KOPT-K1 (cell line): ENCODE measurements at regions not wholly inside any gene's neighbourhood (a gene's known extent, or its start where the extent isn't known, plus 50 kb on each side); places are given as distances from the start of the nearest gene placed in this dataset.
A peak's percentile ranks its signal among the peaks of the same experiment; 100 is the strongest.

Source experiments
- H3K27ac ChIP-seq: fragments of 200-600 bp; sonication (generic); 2 replicates; pipeline ENCODE4 v1.5.1; 2016; ENCODE audit warnings: antibody characterized with exemption, mild to moderate bottlenecking, low read depth, low read length; ENCODE audit not compliant: poor library complexity, severe bottlenecking
- H3K36me3 ChIP-seq: fragments of 200-600 bp; sonication (generic); 2 replicates; pipeline ENCODE4 v1.5.1; 2017; ENCODE audit warnings: antibody characterized with exemption, mild to moderate bottlenecking, low read length, moderate library complexity; ENCODE audit not compliant: insufficient read depth
- H3K9me3 ChIP-seq: fragments of 200-600 bp; sonication (generic); 2 replicates; pipeline ENCODE4 v1.5.1; 2017; ENCODE audit warnings: antibody characterized with exemption, low read length, mild to moderate bottlenecking; ENCODE audit not compliant: insufficient read depth, poor library complexity, severe bottlenecking

DNA sequence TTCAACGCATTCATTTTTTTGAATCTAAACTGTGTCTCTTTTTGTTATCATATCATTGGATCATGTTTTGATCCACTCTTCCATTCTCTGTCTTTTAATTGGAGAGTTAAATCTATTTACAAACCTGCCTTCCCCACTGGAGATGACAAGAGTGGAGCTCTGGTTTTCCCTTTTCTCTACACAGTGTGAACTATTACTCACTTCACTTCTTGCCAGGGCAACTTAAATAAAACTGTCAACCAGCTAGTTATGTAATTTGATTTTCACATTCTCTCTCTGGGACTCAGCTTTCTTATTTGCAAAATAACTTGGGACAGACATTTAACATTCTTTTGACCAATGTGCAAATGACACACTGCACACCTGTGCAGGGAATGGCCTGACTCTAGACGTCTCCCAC, 230.8 kb upstream of the CST7 start:
- H3K9me3 ChIP-seq, result peaks cover 16% of the 10 kb centered on the region
- H3K36me3 ChIP-seq, result no peaks in the 10 kb centered on the region
- H3K27ac ChIP-seq, result no peak overlapping the region

DNA sequence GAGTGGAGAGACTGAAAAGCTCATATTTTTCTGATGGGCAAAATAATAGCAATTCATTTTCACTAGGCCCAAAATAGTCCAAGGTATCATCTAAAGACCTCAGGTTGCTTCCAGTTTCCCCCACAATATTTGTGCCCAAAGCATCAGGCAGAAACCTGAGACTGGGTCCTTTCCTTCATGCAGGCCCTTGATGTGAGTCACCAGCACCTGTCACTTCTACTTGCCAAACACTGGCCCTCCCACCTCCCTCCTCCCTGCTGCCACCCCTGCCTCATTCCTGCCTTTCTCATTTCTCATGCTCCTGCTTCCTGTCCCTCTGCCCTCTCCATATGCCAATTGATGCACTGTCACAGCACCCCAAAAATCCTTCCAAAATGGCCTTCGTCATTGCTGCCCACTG, 230.4 kb upstream of the CST7 start:
- no peak overlapping the region for H3K27ac ChIP-seq
- H3K36me3 ChIP-seq, result no peaks in the 10 kb centered on the region

DNA sequence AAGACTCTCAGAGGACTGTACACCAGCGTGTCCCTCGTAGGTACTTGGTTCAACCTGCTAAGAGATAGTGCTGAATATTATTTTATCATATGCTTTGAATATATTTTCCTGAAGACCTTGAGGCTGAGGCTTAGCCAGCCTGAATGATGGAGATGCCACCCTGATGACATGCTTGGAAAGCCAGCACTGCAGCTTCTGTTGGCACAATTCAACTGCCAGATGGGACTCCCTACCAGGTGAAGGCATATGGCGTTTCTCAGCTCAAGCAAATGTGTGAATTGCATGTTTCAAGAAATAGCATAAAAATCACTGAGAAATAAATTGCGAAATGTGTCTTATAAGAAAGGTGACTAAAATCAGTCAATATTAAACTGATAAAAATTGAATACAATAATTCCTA, 228.1 kb upstream of the CST7 start:
- Histone ChIP-seq H3K9me3 (no peaks in the 10 kb centered on the region), H3K27ac (no peak overlapping the region), H3K36me3 (no peaks in the 10 kb centered on the region)

More for the DNA sequence above, 230.4 kb upstream of the CST7 start:
- H3K9me3 ChIP-seq, result peaks cover 13% of the 10 kb centered on the region

DNA sequence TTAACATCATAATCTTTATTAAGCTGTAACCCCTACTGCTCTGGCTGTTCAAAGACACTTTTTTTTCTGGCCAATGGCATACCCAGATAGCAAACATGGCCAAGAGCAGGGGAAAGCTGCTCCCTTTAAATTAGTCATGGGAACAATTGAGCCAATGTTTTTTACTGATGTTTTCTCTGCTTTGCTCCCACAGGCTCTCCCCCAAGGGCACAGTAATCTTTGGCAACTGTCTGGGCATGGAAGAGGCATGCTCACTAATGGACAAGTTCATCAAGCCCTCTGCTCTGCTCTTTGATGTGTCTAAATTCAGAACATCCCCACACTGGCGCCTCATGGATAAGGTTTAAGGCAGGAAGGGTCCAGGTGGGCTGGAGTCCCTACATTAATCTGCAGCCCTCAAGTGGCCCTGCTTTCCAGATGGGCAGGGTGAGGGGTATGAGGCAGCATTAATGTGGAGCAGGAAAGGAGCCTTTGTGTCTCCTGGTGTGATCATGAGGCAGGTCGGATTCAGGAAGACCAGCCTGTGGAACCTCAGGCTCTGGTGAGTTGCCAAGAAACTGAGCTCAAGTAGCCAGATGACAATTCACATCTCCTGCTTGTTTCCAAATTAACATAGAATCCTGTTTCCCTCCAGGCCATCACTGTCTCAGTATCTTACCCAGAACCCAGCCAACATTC, 227.0 kb upstream of the CST7 start:
- Histone ChIP-seq H3K36me3 (no peaks in the 10 kb centered on the region), H3K9me3 (no peaks in the 10 kb centered on the region), H3K27ac (no peak overlapping the region)

GRCh38 chr20:24722586-24722985, 226.5 kb upstream of the CST7 start:
- no peaks in the 10 kb centered on the region for H3K9me3 ChIP-seq
- no peaks in the 10 kb centered on the region for H3K36me3 ChIP-seq
- H3K27ac ChIP-seq, result no peak overlapping the region

DNA sequence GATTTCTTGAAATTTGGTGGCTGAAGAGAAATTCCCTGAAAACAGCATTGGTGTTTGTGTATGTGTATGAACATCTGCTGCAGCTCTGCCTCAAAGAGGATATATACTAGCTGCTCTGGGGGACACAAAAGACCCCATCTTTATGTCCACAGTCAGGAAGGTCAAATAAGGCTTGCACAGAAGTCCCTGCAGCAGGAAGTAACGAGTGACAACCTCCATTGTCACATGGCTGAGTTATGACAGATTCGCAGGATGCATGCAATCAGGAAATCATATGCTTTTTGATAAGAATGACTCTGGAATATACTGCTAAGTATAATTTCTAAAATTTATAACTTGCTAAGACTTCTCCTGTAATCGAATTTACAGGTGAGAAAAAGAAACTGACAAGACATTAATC, 225.9 kb upstream of the CST7 start:
- H3K27ac ChIP-seq, result no peak overlapping the region
- H3K9me3 ChIP-seq, result no peaks in the 10 kb centered on the region
- H3K36me3 ChIP-seq, result no peaks in the 10 kb centered on the region

GRCh38 chr20:24723647-24724352, 225.3 kb upstream of the CST7 start:
- no peak overlapping the region for H3K27ac ChIP-seq
- no peaks in the 10 kb centered on the region for H3K36me3 ChIP-seq
- H3K9me3 ChIP-seq, result peaks cover 2% of the 10 kb centered on the region

DNA sequence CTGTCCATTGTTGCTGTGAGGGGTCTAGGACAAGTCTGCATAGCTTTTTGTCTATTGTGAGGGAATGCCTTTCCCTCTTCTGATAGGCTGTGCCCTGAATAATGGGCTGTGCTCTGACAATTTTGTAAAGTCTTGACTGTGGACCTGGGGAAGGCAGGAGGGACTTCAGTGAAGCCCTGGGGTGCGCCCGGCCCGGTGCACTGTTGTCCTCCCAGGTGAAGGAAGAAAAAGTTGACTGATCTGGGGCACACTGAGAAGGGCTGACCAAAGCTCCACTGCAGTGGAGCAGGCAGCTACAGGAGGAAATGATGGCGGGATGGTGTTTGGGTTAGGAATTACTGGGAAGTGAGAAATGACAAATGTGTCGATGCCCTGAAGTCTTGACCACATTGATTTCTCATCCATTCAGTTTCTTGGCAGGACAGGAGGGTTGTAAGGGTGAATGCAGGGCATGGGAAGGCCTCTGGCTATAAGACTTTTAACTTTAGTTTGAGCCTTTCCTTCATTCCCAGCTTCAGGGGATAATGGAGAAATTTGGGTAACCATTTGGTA, 224.0 kb upstream of the CST7 start:
- Histone ChIP-seq H3K27ac (no peak overlapping the region), H3K36me3 (no peaks in the 10 kb centered on the region), H3K9me3 (peaks cover 10% of the 10 kb centered on the region)

DNA sequence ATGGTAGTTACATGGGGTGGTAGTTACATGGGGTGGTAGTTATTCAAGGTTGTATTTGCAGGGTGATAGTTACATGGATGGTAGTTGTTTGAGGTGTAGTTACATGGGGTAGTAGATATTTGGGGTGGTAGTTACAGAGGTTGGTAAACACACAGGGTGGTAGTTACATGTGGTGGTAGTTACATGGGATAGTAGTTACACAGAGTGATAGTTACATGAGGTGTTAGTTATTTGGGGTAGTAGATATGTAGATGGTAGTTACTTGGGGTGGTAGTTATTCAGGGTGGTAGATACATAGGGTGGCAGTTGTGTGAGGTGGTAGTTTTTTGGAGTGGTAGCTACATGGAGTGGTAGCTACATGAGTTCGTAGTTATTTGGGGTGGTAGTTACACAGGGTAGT, 221.3 kb upstream of the CST7 start:
- peaks cover 10% of the 10 kb centered on the region for H3K9me3 ChIP-seq
- H3K36me3 ChIP-seq, result no peaks in the 10 kb centered on the region
- H3K27ac ChIP-seq, result no peak overlapping the region

GRCh38 chr20:24729896-24730605, 219.0 kb upstream of the CST7 start:
- peaks cover 10% of the 10 kb centered on the region for H3K9me3 ChIP-seq
- H3K36me3 ChIP-seq, result no peaks in the 10 kb centered on the region
- H3K27ac ChIP-seq, result no peak overlapping the region

DNA sequence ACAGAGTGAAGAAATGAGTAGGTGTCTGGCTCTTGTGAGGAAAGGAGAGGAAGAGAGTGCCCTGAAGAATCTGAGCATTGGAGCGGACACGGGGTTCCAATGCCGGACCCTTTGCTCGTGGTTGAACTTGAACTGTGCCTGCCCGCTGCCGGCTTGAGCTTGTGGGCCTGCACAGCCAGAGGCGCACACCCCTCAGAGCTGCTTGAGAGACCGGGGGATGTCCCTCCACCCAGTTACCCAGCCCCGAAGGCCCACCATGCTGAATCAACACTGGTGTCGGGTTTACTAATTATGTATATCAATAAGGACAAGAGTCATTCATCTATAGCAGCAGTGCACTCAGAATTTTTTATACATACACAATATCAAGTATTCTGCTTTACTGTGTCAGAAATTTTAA, 218.3 kb upstream of the CST7 start:
- peaks cover 10% of the 10 kb centered on the region for H3K9me3 ChIP-seq
- H3K27ac ChIP-seq, result peak overlapping the region; percentile 14
- no peaks in the 10 kb centered on the region for H3K36me3 ChIP-seq

GRCh38 chr20:24731312-24731711, 217.8 kb upstream of the CST7 start:
- peaks cover 10% of the 10 kb centered on the region for H3K9me3 ChIP-seq

GRCh38 chr20:24732076-24732475, 217.0 kb upstream of the CST7 start:
- Histone ChIP-seq H3K27ac (no peak overlapping the region), H3K9me3 (peaks cover 10% of the 10 kb centered on the region), H3K36me3 (no peaks in the 10 kb centered on the region)

More at GRCh38 chr20:24731312-24731711, 217.8 kb upstream of the CST7 start:
- H3K36me3 ChIP-seq, result no peaks in the 10 kb centered on the region
- peak overlapping the region; percentile 27 for H3K27ac ChIP-seq

- no peak overlapping the region for H3K27ac ChIP-seq
- peaks cover 10% of the 10 kb centered on the region for H3K9me3 ChIP-seq
- no peaks in the 10 kb centered on the region for H3K36me3 ChIP-seq
Observed at GRCh38 chr20:24732599-24732998, 216.5 kb upstream of the CST7 start.

GRCh38 chr20:24733416-24733815, 215.7 kb upstream of the CST7 start:
- H3K9me3 ChIP-seq, result peaks cover 10% of the 10 kb centered on the region
- no peaks in the 10 kb centered on the region for H3K36me3 ChIP-seq
- no peak overlapping the region for H3K27ac ChIP-seq
